Brain microvascular endothelial cell (primary cell): ENCODE measurements at regions not wholly inside any gene's neighbourhood (a gene's known extent, or its start where the extent isn't known, plus 50 kb on each side); places are given as distances from the start of the nearest gene placed in this dataset.

Source experiments
- DNase-seq: peaks from one replicate; pipeline ENCODE4 v3.0.0-alpha.2; 2020
- H3K27ac ChIP-seq: fragments of 250-450 bp; sonication (Bioruptor Pico); 2 replicates; pipeline ENCODE4 v1.5.1; 2020; ENCODE audit warnings: mild to moderate bottlenecking, moderate library complexity
- H3K27me3 ChIP-seq: fragments of 250-450 bp; sonication (Bioruptor Pico); replicated peaks from 2 replicates; pipeline ENCODE4 v1.5.1; 2020; ENCODE audit warnings: mild to moderate bottlenecking
- H3K36me3 ChIP-seq: fragments of 250-450 bp; sonication (Bioruptor Pico); replicated peaks from 2 replicates; pipeline ENCODE4 v1.5.1; 2020; ENCODE audit warnings: mild to moderate bottlenecking
- H3K4me3 ChIP-seq: 2 replicates; pipeline ENCODE4 v1.5.1; 2011; ENCODE audit warnings: low read depth, mild to moderate bottlenecking, control low read depth, low read length, moderate library complexity
- CTCF ChIP-seq: IDR thresholded peaks from 2 replicates; pipeline ENCODE4 v1.5.1; 2011; ENCODE audit warnings: low read depth, mild to moderate bottlenecking, moderate library complexity, low read length, control low read depth, inconsistent platforms; ENCODE audit errors: missing control alignments
- in situ Hi-C: cut with HindIII; loops from 2 replicates; pipeline ENCODE4 v1.10.0; 2017; ENCODE audit warnings: low sequenced_read_pairs, low pct_ligation_motif_present

GRCh38 chr3:124043023-124043422 is 51.1 kb upstream of the ROPN1 start:
- Histone ChIP-seq H3K36me3 (no peaks in the 10 kb centered on the region), H3K27me3 (peaks cover 3% of the 10 kb centered on the region), H3K27ac (no peak overlapping the region), H3K4me3 (no peak overlapping the region)
- no peak for TF ChIP-seq CTCF
- in situ Hi-C loops = no loop called here
- no peak for DNase-seq

DNA sequence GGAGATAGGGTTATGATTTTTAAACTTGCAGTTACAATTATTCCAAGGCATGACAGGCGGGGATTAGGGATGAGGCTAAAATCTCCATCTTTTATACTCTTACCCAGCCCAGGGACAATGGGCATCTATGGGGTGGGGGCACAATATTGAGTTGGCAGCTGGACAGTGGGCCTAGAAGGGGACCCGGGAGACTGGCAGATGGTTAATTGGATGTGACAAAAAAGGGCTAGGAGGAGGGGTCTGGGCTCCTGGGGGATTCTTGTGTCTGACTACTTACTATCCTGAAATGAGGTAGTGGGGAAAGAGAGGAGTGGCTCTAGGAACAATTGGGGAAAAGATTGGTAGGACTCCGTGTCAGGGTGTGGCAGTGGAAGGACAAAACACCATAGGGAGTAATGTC is 53.0 kb upstream of the ROPN1 start:
- H3K4me3 ChIP-seq = no peak overlapping the region
- H3K27me3 ChIP-seq = no peaks in the 10 kb centered on the region
- in situ Hi-C loops = no loop called here
- DNase-seq = no peak
- no peak overlapping the region for H3K27ac ChIP-seq
- H3K36me3 ChIP-seq = no peaks in the 10 kb centered on the region
- TF ChIP-seq CTCF = no peak

DNA sequence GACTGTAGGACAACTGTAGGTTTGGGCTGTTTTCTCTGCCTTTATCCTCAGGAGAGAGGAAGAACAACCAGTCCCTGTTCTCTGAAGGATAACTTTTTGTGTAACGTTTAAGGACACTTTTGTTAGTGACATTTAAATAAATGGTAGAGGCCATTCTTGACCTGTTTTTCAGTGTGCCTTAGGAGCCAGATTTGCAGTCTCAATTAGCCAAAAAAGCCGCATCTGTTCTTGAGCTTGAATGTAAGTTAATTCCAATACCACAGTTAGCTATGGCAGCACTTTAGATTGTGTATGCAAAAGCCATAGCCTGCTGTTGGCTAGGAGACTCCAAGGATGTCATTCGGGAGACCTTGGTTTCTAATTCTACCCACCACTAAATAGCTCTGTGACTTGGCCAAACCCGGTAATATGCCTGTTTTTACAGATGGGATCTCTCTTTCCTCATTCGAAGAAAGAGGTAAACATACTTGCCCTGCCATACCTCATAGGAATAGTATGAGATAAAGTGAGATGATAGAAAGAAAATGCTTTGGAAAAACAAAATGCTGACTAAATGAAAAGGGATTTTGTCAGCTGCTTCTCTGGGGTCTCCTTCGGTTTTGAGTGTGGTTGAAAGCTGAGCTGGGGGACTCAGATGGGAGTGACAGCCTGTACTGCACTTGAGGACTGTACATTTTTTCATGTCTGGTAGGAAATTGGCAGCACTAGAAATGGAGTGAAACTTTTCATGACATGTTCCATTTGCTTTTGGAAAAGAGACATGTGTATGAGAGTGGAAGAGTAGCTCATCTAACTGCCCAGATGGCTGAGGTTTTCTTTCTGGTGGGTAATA is 57.3 kb upstream of the ROPN1 start:
- in situ Hi-C loops = no loop called here
- no peak overlapping the region for H3K4me3 ChIP-seq
- no peak overlapping the region for H3K27ac ChIP-seq
- no peaks in the 10 kb centered on the region for H3K27me3 ChIP-seq
- H3K36me3 ChIP-seq = no peaks in the 10 kb centered on the region
- no peak for TF ChIP-seq CTCF
- no peak for DNase-seq

DNA sequence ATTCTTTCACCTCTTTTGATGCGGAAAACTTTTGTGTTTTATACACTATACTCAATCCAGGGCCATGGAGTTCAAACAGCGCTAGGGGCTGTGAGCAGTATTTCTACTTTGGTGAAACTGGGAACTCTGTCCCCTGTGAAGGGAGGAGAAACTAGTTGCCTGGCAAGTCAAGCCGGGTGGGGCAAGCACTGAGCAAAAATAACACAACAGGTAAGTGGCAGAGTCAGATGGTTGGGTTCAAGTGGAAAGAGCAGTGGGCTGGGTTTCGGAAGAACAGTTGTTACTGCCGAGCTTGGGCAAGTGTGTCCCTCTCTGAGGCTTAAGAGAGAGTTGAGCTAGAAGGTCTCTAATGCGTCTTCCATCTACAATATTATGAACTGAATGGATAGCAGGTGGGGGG is 59.7 kb upstream of the ROPN1 start:
- no peak for DNase-seq
- Histone ChIP-seq H3K36me3 (no peaks in the 10 kb centered on the region), H3K4me3 (no peak overlapping the region), H3K27ac (no peak overlapping the region), H3K27me3 (no peaks in the 10 kb centered on the region)
- TF ChIP-seq CTCF = no peak
- in situ Hi-C loops = no loop called here

DNA sequence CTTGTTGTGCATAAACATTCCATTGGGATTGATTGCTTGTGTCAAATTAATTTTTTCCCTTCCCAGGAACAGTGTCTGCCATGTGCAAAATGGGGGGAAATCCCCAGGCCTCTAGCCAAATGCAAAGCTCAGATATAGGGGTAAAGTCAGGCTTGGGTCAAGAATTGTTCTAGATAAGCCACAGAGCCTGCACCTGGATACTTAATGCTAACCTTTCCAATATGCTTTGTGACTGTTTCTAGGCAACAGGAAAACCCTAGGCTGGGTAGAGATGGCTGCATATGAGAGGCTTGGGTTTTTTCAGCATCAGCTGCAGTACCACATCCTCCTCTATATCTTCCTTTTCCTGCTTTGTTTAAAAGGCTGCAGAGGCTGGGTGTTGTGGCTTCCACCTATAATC is 61.9 kb upstream of the ROPN1 start:
- no peak for DNase-seq
- Histone ChIP-seq H3K27ac (no peak overlapping the region), H3K4me3 (no peak overlapping the region), H3K27me3 (no peaks in the 10 kb centered on the region), H3K36me3 (no peaks in the 10 kb centered on the region)
- no peak for TF ChIP-seq CTCF
- in situ Hi-C loops = no loop called here

DNA sequence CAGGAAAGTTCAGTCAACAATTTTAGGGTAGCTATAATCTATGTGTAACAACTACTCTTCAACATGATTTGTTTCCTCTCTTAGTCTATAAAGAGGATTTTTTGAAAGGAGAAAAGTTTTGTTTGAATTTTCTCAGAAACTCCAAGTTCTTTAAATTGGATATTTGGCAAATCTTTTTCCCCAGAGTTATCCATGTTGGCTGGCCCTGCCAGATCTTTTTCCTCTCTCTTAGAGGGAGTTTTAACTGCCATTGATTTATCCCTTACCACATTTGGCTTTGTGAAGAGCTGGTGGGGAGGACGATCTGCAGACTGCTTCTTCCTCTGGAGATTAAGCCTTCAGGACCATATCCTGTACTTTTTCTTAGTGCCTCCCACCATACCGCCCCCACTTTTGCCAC is 64.9 kb upstream of the ROPN1 start:
- in situ Hi-C loops = no loop called here
- DNase-seq = no peak

More for the DNA sequence above, 64.9 kb upstream of the ROPN1 start:
- Histone ChIP-seq H3K36me3 (no peaks in the 10 kb centered on the region), H3K27ac (no peak overlapping the region), H3K27me3 (no peaks in the 10 kb centered on the region), H3K4me3 (no peak overlapping the region)
- no peak for TF ChIP-seq CTCF
